ENCODE measurements at regions not wholly inside any gene's neighbourhood (a gene's known extent, or its start where the extent isn't known, plus 50 kb on each side); places are given as distances from the start of the nearest gene placed in this dataset.

DNA sequence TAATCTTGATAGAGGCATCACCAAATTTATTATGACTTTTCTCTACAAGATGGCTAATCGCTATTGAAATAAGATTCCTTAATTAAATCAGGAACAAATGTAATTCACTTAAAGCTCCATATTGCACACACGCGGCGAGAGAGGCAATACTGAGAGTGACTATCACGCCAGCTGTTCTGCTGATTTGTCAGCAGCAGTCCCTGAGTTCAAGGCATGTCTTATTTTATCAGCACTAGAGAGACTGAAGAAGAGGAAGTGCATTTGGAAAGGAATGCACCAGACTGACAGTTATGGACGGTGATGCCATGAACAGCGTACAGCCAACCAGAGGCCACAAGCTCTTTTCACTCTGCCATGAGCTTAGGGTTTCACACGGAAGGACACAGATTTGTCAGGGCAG, 83.6 kb upstream of the SLCO3A1 start:
- H3K4me3 ChIP-seq (ENCODE audit: low read depth, low read length) = no peak overlapping the region
- H3K36me3 ChIP-seq (ENCODE audit: control insufficient read depth, insufficient read depth, low read length) = no peaks in the 10 kb centered on the region
- no peaks in the 10 kb centered on the region for H3K9me3 ChIP-seq (ENCODE audit: control insufficient read depth, insufficient read depth, low read depth, low read length)
- no peak overlapping the region for H3K27ac ChIP-seq (ENCODE audit: low read depth, low read length)
- peaks cover 5% of the 10 kb centered on the region; the same call in 1 of the 2 replicates for H3K4me1 ChIP-seq (ENCODE audit: control insufficient read depth, insufficient read depth, low read length)
- peaks cover 9% of the 10 kb centered on the region for H3K27me3 ChIP-seq (ENCODE audit: control insufficient read depth, insufficient read depth, low read length)
- H3K9ac ChIP-seq (ENCODE audit: low read length) = no peak overlapping the region

DNA sequence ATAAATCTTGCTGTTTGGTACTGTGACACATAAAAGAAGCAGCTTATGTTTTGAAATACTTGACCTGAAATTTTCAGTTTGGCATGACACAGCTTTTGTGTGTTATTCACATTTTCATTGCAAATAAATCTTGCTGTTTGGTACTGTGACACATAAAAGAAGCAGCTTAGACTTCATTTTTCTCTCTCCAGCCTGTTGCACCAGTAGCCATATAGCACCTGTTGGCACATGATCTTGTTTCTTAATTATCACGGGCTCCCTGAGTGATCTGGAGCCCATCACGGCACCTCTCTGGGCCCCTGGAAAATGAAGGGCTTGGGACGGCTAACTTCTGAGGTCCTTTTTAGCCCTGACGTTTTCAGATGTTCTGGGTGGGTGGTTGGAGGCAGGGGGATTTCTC, 77.4 kb upstream of the SLCO3A1 start:
- no peaks in the 10 kb centered on the region for H3K9me3 ChIP-seq (ENCODE audit: control insufficient read depth, insufficient read depth, low read depth, low read length)
- H3K4me3 ChIP-seq (ENCODE audit: low read depth, low read length) = no peak overlapping the region
- no peak overlapping the region for H3K9ac ChIP-seq (ENCODE audit: low read length)
- H3K4me1 ChIP-seq (ENCODE audit: control insufficient read depth, insufficient read depth, low read length) = no peaks in the 10 kb centered on the region
- H3K27me3 ChIP-seq (ENCODE audit: control insufficient read depth, insufficient read depth, low read length) = no peaks in the 10 kb centered on the region; the same call in 1 of the 2 replicates
- no peak overlapping the region for H3K27ac ChIP-seq (ENCODE audit: low read depth, low read length)
- H3K36me3 ChIP-seq (ENCODE audit: control insufficient read depth, insufficient read depth, low read length) = no peaks in the 10 kb centered on the region

GRCh38 chr15:91779960-91780359, 73.5 kb upstream of the SLCO3A1 start:
- no peaks in the 10 kb centered on the region for H3K9me3 ChIP-seq (ENCODE audit: control insufficient read depth, insufficient read depth, low read depth, low read length)
- no peaks in the 10 kb centered on the region for H3K36me3 ChIP-seq (ENCODE audit: control insufficient read depth, insufficient read depth, low read length)
- no peaks in the 10 kb centered on the region for H3K4me1 ChIP-seq (ENCODE audit: control insufficient read depth, insufficient read depth, low read length)
- no peak overlapping the region for H3K9ac ChIP-seq (ENCODE audit: low read length)
- no peak overlapping the region for H3K27ac ChIP-seq (ENCODE audit: low read depth, low read length)
- H3K27me3 ChIP-seq (ENCODE audit: control insufficient read depth, insufficient read depth, low read length) = no peaks in the 10 kb centered on the region; the same call in 1 of the 2 replicates
- H3K4me3 ChIP-seq (ENCODE audit: low read depth, low read length) = no peak overlapping the region

- no peak overlapping the region for H3K9ac ChIP-seq (ENCODE audit: low read length)
- no peak overlapping the region for H3K4me3 ChIP-seq (ENCODE audit: low read depth, low read length)
Measured at GRCh38 chr15:91780387-91780786, 73.1 kb upstream of the SLCO3A1 start.

GRCh38 chr15:91782221-91782620, 71.3 kb upstream of the SLCO3A1 start:
- no peaks in the 10 kb centered on the region; the same call in 1 of the 2 replicates for H3K27me3 ChIP-seq (ENCODE audit: control insufficient read depth, insufficient read depth, low read length)

More at GRCh38 chr15:91780387-91780786, 73.1 kb upstream of the SLCO3A1 start:
- H3K4me1 ChIP-seq (ENCODE audit: control insufficient read depth, insufficient read depth, low read length) = no peaks in the 10 kb centered on the region
- no peak overlapping the region for H3K27ac ChIP-seq (ENCODE audit: low read depth, low read length)
- no peaks in the 10 kb centered on the region for H3K9me3 ChIP-seq (ENCODE audit: control insufficient read depth, insufficient read depth, low read depth, low read length)
- no peaks in the 10 kb centered on the region for H3K36me3 ChIP-seq (ENCODE audit: control insufficient read depth, insufficient read depth, low read length)
- H3K27me3 ChIP-seq (ENCODE audit: control insufficient read depth, insufficient read depth, low read length) = no peaks in the 10 kb centered on the region; the same call in 1 of the 2 replicates

GRCh38 chr15:91783008-91783407, 70.5 kb upstream of the SLCO3A1 start:
- no peaks in the 10 kb centered on the region for H3K9me3 ChIP-seq (ENCODE audit: control insufficient read depth, insufficient read depth, low read depth, low read length)
- no peaks in the 10 kb centered on the region for H3K36me3 ChIP-seq (ENCODE audit: control insufficient read depth, insufficient read depth, low read length)
- no peak overlapping the region for H3K4me3 ChIP-seq (ENCODE audit: low read depth, low read length)
- no peak overlapping the region for H3K9ac ChIP-seq (ENCODE audit: low read length)
- H3K27me3 ChIP-seq (ENCODE audit: control insufficient read depth, insufficient read depth, low read length) = no peaks in the 10 kb centered on the region
- H3K27ac ChIP-seq (ENCODE audit: low read depth, low read length) = no peak overlapping the region
- no peaks in the 10 kb centered on the region for H3K4me1 ChIP-seq (ENCODE audit: control insufficient read depth, insufficient read depth, low read length)

More at GRCh38 chr15:91782221-91782620, 71.3 kb upstream of the SLCO3A1 start:
- no peaks in the 10 kb centered on the region for H3K4me1 ChIP-seq (ENCODE audit: control insufficient read depth, insufficient read depth, low read length)
- H3K36me3 ChIP-seq (ENCODE audit: control insufficient read depth, insufficient read depth, low read length) = no peaks in the 10 kb centered on the region
- no peak overlapping the region for H3K4me3 ChIP-seq (ENCODE audit: low read depth, low read length)
- no peak overlapping the region for H3K27ac ChIP-seq (ENCODE audit: low read depth, low read length)
- no peaks in the 10 kb centered on the region for H3K9me3 ChIP-seq (ENCODE audit: control insufficient read depth, insufficient read depth, low read depth, low read length)
- no peak overlapping the region for H3K9ac ChIP-seq (ENCODE audit: low read length)

- Histone ChIP-seq H3K4me1 (ENCODE audit: control insufficient read depth, insufficient read depth, low read length) (no peaks in the 10 kb centered on the region), H3K9ac (ENCODE audit: low read length) (no peak overlapping the region), H3K27me3 (ENCODE audit: control insufficient read depth, insufficient read depth, low read length) (no peaks in the 10 kb centered on the region), H3K36me3 (ENCODE audit: control insufficient read depth, insufficient read depth, low read length) (no peaks in the 10 kb centered on the region), H3K9me3 (ENCODE audit: control insufficient read depth, insufficient read depth, low read depth, low read length) (no peaks in the 10 kb centered on the region), H3K27ac (ENCODE audit: low read depth, low read length) (no peak overlapping the region), H3K4me3 (ENCODE audit: low read depth, low read length) (no peak overlapping the region)
Measured at GRCh38 chr15:91783451-91783850, 70.1 kb upstream of the SLCO3A1 start.

DNA sequence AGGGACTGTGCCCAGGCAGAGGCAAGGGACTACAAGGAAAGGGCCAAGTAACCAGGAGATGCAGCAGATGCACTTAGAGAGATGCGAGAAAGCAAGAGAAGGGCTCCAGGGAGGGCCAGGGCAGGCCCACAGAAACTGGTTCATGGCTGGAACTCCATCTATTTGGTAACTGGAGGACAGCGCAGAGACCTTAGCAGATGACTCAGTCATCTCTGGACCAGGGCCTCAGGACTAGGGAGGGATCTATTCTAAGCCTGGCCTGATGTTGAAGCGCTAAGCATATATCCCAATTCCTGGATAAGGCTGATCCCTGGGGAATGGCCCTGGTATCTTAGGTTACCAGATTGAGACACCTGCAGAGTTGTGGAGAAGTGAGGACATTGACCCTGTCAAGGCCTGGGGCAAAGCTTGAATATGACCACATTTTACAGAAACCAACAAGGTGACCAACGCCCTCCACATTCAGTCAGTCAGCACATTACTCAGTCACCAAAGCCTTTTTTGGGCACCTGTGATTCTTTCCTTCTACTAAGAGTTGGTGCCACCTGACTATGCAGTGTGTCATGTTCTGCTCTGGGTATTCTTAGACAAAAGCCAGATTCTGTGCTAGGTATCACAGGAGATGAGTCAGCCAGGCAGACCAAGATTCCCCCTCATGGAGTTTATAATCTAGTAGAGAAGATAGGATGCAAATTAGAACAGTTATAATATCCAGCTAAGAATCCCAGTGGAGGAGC, 68.4 kb upstream of the SLCO3A1 start:
- Histone ChIP-seq H3K4me1 (ENCODE audit: control insufficient read depth, insufficient read depth, low read length) (no peaks in the 10 kb centered on the region), H3K4me3 (ENCODE audit: low read depth, low read length) (no peak overlapping the region), H3K27me3 (ENCODE audit: control insufficient read depth, insufficient read depth, low read length) (no peaks in the 10 kb centered on the region), H3K9ac (ENCODE audit: low read length) (no peak overlapping the region), H3K9me3 (ENCODE audit: control insufficient read depth, insufficient read depth, low read depth, low read length) (no peaks in the 10 kb centered on the region), H3K36me3 (ENCODE audit: control insufficient read depth, insufficient read depth, low read length) (no peaks in the 10 kb centered on the region), H3K27ac (ENCODE audit: low read depth, low read length) (no peak overlapping the region)

- no peaks in the 10 kb centered on the region for H3K27me3 ChIP-seq (ENCODE audit: control insufficient read depth, insufficient read depth, low read length)
- no peak overlapping the region for H3K27ac ChIP-seq (ENCODE audit: low read depth, low read length)
- H3K9me3 ChIP-seq (ENCODE audit: control insufficient read depth, insufficient read depth, low read depth, low read length) = no peaks in the 10 kb centered on the region
- no peaks in the 10 kb centered on the region for H3K4me1 ChIP-seq (ENCODE audit: control insufficient read depth, insufficient read depth, low read length)
- H3K9ac ChIP-seq (ENCODE audit: low read length) = no peak overlapping the region
- no peaks in the 10 kb centered on the region for H3K36me3 ChIP-seq (ENCODE audit: control insufficient read depth, insufficient read depth, low read length)
- no peak overlapping the region for H3K4me3 ChIP-seq (ENCODE audit: low read depth, low read length)
Measured at GRCh38 chr15:91787198-91787597, 66.3 kb upstream of the SLCO3A1 start.

DNA sequence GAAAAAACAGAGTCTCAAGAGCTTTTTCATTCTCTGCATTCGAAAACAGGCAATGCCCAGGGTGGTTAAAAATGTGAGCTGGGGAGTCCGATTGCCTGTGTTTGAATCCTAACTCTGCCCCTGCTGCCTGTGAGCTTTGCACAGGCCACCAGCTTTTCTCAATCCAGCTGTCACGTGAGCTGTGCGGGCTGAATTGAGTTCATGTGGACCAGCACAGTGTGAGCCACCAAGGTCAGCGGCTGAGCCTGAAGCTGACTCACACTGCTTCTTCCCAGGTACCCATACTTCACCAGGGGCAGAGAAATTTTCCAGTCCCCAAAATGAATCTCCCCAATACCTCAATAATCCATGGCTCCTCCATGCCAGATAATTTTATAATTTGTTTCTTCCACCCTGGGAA, 64.4 kb upstream of the SLCO3A1 start:
- Histone ChIP-seq H3K4me3 (ENCODE audit: low read depth, low read length) (no peak overlapping the region), H3K9ac (ENCODE audit: low read length) (no peak overlapping the region), H3K27ac (ENCODE audit: low read depth, low read length) (no peak overlapping the region), H3K27me3 (ENCODE audit: control insufficient read depth, insufficient read depth, low read length) (no peaks in the 10 kb centered on the region), H3K9me3 (ENCODE audit: control insufficient read depth, insufficient read depth, low read depth, low read length) (no peaks in the 10 kb centered on the region), H3K4me1 (ENCODE audit: control insufficient read depth, insufficient read depth, low read length) (no peaks in the 10 kb centered on the region), H3K36me3 (ENCODE audit: control insufficient read depth, insufficient read depth, low read length) (no peaks in the 10 kb centered on the region)

DNA sequence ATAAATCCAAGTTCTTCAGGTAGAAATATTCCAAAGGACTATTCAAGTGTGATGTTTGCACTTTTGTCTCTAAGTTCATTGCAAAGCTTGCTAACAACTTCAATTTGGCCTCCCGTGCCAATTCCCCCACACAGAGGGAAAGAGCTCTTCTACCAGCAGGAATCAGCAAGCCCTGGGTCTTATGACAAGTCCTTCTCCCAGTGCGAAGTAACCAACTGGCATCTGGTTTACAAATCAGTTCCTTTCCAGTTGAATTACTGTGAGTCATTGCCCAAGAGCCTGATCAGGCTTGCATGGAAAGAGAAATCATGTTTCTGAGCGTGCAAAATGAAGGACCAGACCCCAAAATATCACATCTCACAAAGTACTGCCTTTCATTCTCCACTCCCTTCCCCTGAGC, 62.7 kb upstream of the SLCO3A1 start:
- no peak overlapping the region for H3K27ac ChIP-seq (ENCODE audit: low read depth, low read length)
- H3K27me3 ChIP-seq (ENCODE audit: control insufficient read depth, insufficient read depth, low read length) = no peaks in the 10 kb centered on the region
- H3K4me3 ChIP-seq (ENCODE audit: low read depth, low read length) = no peak overlapping the region
- H3K9me3 ChIP-seq (ENCODE audit: control insufficient read depth, insufficient read depth, low read depth, low read length) = no peaks in the 10 kb centered on the region
- no peaks in the 10 kb centered on the region for H3K36me3 ChIP-seq (ENCODE audit: control insufficient read depth, insufficient read depth, low read length)
- no peak overlapping the region for H3K9ac ChIP-seq (ENCODE audit: low read length)
- H3K4me1 ChIP-seq (ENCODE audit: control insufficient read depth, insufficient read depth, low read length) = no peaks in the 10 kb centered on the region

All from HUES6 (cell line).